DND-41 (cell line): ENCODE measurements at regions not wholly inside any gene's neighbourhood (a gene's known extent, or its start where the extent isn't known, plus 50 kb on each side); places are given as distances from the start of the nearest gene placed in this dataset.

Source experiments
- EZH2 ChIP-seq: IDR thresholded peaks from 3 replicates; pipeline ENCODE4 v1.6.1; 2012; ENCODE audit warnings: borderline replicate concordance, low read depth, mild to moderate bottlenecking, moderate library complexity, low read length, inconsistent platforms; ENCODE audit not compliant: severe bottlenecking
- TF ChIP-seq, protein P1 (sequence below): IDR thresholded peaks from 2 replicates; pipeline ENCODE4 v1.5.1; 2012; ENCODE audit warnings: borderline replicate concordance, low read length, moderate library complexity, mild to moderate bottlenecking; ENCODE audit not compliant: poor library complexity, severe bottlenecking; ENCODE audit errors: extremely low read depth

DNA sequence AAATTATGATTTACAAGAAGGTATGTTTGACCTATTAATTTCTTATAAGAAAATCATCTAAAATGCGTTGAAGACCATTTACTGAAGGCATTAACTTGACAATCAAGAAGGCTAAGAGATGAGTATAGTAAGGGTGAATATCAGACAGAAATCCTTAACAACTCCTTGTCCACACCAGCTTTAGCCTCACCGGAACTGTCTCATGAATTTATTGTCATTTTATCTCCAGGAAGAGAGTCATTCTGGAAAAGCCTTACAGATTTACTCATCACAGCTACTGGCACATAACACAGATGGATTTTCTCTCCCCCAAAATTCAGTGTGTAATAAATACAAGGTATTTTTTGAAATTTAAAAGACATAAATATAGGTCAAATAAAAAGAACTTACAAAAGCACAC lies 129.4 kb upstream of the LSM8 start:
- TF ChIP-seq, protein P1, sequence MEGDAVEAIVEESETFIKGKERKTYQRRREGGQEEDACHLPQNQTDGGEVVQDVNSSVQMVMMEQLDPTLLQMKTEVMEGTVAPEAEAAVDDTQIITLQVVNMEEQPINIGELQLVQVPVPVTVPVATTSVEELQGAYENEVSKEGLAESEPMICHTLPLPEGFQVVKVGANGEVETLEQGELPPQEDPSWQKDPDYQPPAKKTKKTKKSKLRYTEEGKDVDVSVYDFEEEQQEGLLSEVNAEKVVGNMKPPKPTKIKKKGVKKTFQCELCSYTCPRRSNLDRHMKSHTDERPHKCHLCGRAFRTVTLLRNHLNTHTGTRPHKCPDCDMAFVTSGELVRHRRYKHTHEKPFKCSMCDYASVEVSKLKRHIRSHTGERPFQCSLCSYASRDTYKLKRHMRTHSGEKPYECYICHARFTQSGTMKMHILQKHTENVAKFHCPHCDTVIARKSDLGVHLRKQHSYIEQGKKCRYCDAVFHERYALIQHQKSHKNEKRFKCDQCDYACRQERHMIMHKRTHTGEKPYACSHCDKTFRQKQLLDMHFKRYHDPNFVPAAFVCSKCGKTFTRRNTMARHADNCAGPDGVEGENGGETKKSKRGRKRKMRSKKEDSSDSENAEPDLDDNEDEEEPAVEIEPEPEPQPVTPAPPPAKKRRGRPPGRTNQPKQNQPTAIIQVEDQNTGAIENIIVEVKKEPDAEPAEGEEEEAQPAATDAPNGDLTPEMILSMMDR = no peak
- TF ChIP-seq EZH2 = no peak
